WERI-Rb-1 (cell line): ENCODE measurements at regions not wholly inside any gene's neighbourhood (a gene's known extent, or its start where the extent isn't known, plus 50 kb on each side); places are given as distances from the start of the nearest gene placed in this dataset.

ENCODE experiments used
- DNase-seq: peaks from one replicate; pipeline ENCODE4 v3.0.0-alpha.2; 2020
- H3K27ac ChIP-seq: fragments of 250-450 bp; sonication (Bioruptor Pico); 2 replicates; pipeline ENCODE4 v1.5.1; 2020; ENCODE audit warnings: mild to moderate bottlenecking, moderate library complexity
- H3K27me3 ChIP-seq: fragments of 250-450 bp; sonication (Bioruptor Pico); 2 replicates; pipeline ENCODE4 v1.5.1; 2021; ENCODE audit warnings: mild to moderate bottlenecking, low read depth, moderate library complexity; ENCODE audit not compliant: insufficient read depth, severe bottlenecking
- H3K36me3 ChIP-seq: fragments of 250-450 bp; sonication (Bioruptor Pico); 2 replicates; pipeline ENCODE4 v1.5.1; 2020; ENCODE audit warnings: mild to moderate bottlenecking, moderate library complexity
- H3K4me3 ChIP-seq: 2 replicates; pipeline ENCODE4 v1.5.1; 2011; ENCODE audit warnings: low read depth, mild to moderate bottlenecking, control low read depth, low read length
- H3K9me3 ChIP-seq: fragments of 250-450 bp; sonication (Bioruptor Pico); 2 replicates; pipeline ENCODE4 v1.5.1; 2021; ENCODE audit warnings: mild to moderate bottlenecking, moderate library complexity; ENCODE audit not compliant: severe bottlenecking
- TF ChIP-seq, protein P1 (sequence below): IDR thresholded peaks from 2 replicates; pipeline ENCODE4 v1.5.1; 2011; ENCODE audit warnings: low read depth, mild to moderate bottlenecking, control low read depth, inconsistent platforms, low read length

- TF ChIP-seq, protein P1, sequence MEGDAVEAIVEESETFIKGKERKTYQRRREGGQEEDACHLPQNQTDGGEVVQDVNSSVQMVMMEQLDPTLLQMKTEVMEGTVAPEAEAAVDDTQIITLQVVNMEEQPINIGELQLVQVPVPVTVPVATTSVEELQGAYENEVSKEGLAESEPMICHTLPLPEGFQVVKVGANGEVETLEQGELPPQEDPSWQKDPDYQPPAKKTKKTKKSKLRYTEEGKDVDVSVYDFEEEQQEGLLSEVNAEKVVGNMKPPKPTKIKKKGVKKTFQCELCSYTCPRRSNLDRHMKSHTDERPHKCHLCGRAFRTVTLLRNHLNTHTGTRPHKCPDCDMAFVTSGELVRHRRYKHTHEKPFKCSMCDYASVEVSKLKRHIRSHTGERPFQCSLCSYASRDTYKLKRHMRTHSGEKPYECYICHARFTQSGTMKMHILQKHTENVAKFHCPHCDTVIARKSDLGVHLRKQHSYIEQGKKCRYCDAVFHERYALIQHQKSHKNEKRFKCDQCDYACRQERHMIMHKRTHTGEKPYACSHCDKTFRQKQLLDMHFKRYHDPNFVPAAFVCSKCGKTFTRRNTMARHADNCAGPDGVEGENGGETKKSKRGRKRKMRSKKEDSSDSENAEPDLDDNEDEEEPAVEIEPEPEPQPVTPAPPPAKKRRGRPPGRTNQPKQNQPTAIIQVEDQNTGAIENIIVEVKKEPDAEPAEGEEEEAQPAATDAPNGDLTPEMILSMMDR: no peak
- H3K36me3 ChIP-seq: no peaks in the 10 kb centered on the region
Measured at GRCh38 chr18:55089610-55090009, 130.3 kb upstream of the CCDC68 start.

GRCh38 chr18:55088561-55088960 is 129.3 kb upstream of the CCDC68 start:
- H3K27me3 ChIP-seq: peaks cover 83% of the 10 kb centered on the region
- DNase-seq: no peak
- TF ChIP-seq, protein P1: no peak
- no peaks in the 10 kb centered on the region for H3K36me3 ChIP-seq
- H3K27ac ChIP-seq: no peak overlapping the region
- no peaks in the 10 kb centered on the region for H3K9me3 ChIP-seq
- H3K4me3 ChIP-seq: no peak overlapping the region

More at GRCh38 chr18:55089610-55090009, 130.3 kb upstream of the CCDC68 start:
- H3K27ac ChIP-seq: no peak overlapping the region
- H3K27me3 ChIP-seq: peaks cover 83% of the 10 kb centered on the region
- no peak overlapping the region for H3K4me3 ChIP-seq
- DNase-seq: no peak
- H3K9me3 ChIP-seq: no peaks in the 10 kb centered on the region

DNA sequence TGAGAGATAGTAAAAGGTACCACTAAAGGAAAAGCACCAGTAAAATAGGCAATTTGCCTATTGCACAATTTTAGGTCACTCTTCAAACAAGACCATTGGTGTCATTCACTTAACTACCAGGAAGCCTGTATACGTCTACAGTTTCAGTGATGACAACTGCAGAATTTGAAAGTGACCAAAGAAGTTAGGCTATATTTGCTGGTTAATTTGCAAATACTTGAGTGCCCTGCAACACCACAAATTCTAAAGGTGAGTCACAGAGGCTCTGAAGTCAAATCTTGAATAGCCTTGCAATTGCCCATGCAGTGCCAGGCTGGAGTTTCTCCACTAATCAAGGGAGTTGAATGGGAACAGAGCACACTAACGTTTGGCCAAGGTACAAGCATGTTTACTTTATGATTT is 128.7 kb upstream of the CCDC68 start:
- TF ChIP-seq, protein P1: no peak
- Histone ChIP-seq H3K27ac (no peak overlapping the region), H3K36me3 (no peaks in the 10 kb centered on the region), H3K9me3 (no peaks in the 10 kb centered on the region), H3K4me3 (no peak overlapping the region), H3K27me3 (peaks cover 88% of the 10 kb centered on the region)
- no peak for DNase-seq

DNA sequence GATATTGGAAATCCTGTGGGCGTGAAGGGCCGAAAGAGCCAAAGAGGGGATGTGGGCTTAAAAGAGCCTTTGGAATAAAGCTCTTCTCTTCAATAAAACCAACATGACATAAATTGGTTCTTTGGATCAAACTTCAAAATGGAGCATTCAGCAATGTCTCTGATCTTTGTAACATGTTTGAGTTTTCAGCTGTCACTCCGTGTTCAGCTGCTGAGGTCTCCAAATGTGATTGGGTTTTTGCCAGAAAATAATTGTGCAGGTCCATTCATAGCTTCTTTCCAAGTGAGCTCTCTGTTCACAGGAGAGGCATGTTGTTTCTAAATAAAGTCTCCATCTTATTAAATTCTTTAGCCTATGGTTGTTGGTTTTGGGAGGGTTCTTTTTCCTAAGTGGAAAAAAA is 127.6 kb upstream of the CCDC68 start:
- DNase-seq: no peak

DNA sequence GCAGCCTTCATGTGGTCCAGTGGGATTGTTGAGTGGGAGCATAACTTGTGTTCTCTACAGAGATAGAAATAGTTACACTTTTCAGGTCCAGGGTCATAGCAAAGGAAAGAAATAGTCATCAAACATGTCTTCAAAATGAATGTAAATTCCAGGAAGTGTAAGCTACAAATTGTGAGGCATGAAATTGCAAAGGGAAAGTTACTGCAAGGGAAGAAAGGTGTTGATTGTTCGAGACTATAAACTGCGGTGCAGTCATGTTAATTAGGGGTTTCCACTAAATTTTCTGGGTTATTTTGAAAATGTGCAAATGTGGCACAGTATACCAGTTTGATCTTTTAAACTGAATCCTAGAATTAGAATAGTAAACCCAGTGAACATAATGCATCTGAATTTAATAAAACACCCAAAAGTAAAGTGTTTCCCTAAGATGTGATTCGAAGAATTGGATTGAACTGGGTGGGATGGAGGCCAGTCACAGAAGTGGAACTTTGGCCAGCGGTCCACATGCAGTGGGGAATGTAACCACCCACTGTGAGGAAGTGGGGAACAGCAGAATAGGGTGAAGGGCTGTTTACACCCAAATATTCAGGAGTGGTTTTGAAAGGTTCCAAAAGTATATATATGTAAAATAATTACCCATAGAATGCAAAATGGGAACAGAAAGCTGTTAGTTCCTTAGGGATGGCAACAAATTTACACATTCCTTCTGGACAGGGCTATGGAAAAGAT is 126.5 kb upstream of the CCDC68 start:
- no peak overlapping the region for H3K27ac ChIP-seq
- no peak for DNase-seq
- TF ChIP-seq, protein P1: no peak
- no peak overlapping the region for H3K4me3 ChIP-seq
- no peaks in the 10 kb centered on the region for H3K36me3 ChIP-seq
- no peaks in the 10 kb centered on the region for H3K9me3 ChIP-seq
- H3K27me3 ChIP-seq: peaks cover 84% of the 10 kb centered on the region

More for the DNA sequence above, 127.6 kb upstream of the CCDC68 start:
- Histone ChIP-seq H3K27me3 (peaks cover 85% of the 10 kb centered on the region), H3K4me3 (no peak overlapping the region), H3K36me3 (no peaks in the 10 kb centered on the region), H3K27ac (no peak overlapping the region), H3K9me3 (no peaks in the 10 kb centered on the region)
- TF ChIP-seq, protein P1: no peak

GRCh38 chr18:55084550-55084949 is 125.3 kb upstream of the CCDC68 start:
- peaks cover 84% of the 10 kb centered on the region for H3K27me3 ChIP-seq
- H3K4me3 ChIP-seq: no peak overlapping the region
- DNase-seq: no peak
- no peaks in the 10 kb centered on the region for H3K36me3 ChIP-seq
- no peak overlapping the region for H3K27ac ChIP-seq
- no peaks in the 10 kb centered on the region for H3K9me3 ChIP-seq
- TF ChIP-seq, protein P1: no peak
